Hepatocyte (in vitro differentiated cells): ENCODE measurements at regions not wholly inside any gene's neighbourhood (a gene's known extent, or its start where the extent isn't known, plus 50 kb on each side); places are given as distances from the start of the nearest gene placed in this dataset.

Experiments
- EZH2 ChIP-seq: fragments of 200-600 bp; sonication (generic); IDR thresholded peaks from 2 replicates; pipeline ENCODE4 v1.6.1; 2016; ENCODE audit warnings: antibody characterized with exemption, mild to moderate bottlenecking, borderline replicate concordance
- EZH2phosphoT487 ChIP-seq: fragments of 200-600 bp; sonication (generic); IDR thresholded peaks from one replicate; pipeline ENCODE4 v1.6.1; 2018; ENCODE audit warnings: antibody characterized with exemption, mild to moderate bottlenecking, low read depth, moderate library complexity; ENCODE audit not compliant: unreplicated experiment, severe bottlenecking
- TF ChIP-seq, protein P1 (sequence below): fragments of 200-600 bp; sonication (generic); IDR thresholded peaks from 2 replicates; pipeline ENCODE4 v1.5.1; 2016; ENCODE audit warnings: antibody characterized with exemption, mild to moderate bottlenecking; ENCODE audit not compliant: poor library complexity

- TF ChIP-seq, protein P1, sequence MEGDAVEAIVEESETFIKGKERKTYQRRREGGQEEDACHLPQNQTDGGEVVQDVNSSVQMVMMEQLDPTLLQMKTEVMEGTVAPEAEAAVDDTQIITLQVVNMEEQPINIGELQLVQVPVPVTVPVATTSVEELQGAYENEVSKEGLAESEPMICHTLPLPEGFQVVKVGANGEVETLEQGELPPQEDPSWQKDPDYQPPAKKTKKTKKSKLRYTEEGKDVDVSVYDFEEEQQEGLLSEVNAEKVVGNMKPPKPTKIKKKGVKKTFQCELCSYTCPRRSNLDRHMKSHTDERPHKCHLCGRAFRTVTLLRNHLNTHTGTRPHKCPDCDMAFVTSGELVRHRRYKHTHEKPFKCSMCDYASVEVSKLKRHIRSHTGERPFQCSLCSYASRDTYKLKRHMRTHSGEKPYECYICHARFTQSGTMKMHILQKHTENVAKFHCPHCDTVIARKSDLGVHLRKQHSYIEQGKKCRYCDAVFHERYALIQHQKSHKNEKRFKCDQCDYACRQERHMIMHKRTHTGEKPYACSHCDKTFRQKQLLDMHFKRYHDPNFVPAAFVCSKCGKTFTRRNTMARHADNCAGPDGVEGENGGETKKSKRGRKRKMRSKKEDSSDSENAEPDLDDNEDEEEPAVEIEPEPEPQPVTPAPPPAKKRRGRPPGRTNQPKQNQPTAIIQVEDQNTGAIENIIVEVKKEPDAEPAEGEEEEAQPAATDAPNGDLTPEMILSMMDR: no peak
- TF ChIP-seq EZH2 (no peak), EZH2phosphoT487 (no peak)
Measured at GRCh38 chr2:184162426-184162825, 435.9 kb upstream of the ZNF804A start.
